Mesenchymal stem cell (in vitro differentiated cells and primary cell): ENCODE measurements at regions not wholly inside any gene's neighbourhood (a gene's known extent, or its start where the extent isn't known, plus 50 kb on each side); places are given as distances from the start of the nearest gene placed in this dataset.

Experiments used
- DNase-seq: peaks from one replicate; pipeline ENCODE4 v3.0.0-alpha.2; 2013
- H2AFZ ChIP-seq: one replicate; pipeline ENCODE4 v1.6.1; 2013; ENCODE audit warnings: low read depth, mild to moderate bottlenecking, control low read depth, inconsistent platforms, low read length, moderate library complexity
- H2AK5ac ChIP-seq: 2 replicates; pipeline ENCODE4 v1.6.1; 2013; ENCODE audit warnings: low read length, moderate library complexity, mild to moderate bottlenecking, inconsistent platforms; ENCODE audit not compliant: severe bottlenecking
- H2BK120ac ChIP-seq: one replicate; pipeline ENCODE4 v1.6.1; 2013; ENCODE audit warnings: low read depth, mild to moderate bottlenecking, inconsistent platforms, low read length, moderate library complexity
- H2BK12ac ChIP-seq, 2 experiments: one replicate each; pipeline ENCODE4 v1.6.1; 2013; ENCODE audit warnings: inconsistent platforms in 2 of 2, low read length in 2 of 2, mild to moderate bottlenecking in 2 of 2, moderate library complexity in 2 of 2, control low read depth in 1 of 2
- H2BK15ac ChIP-seq: one replicate; pipeline ENCODE4 v1.6.1; 2013; ENCODE audit warnings: mild to moderate bottlenecking, low read depth, inconsistent platforms; ENCODE audit not compliant: poor library complexity, severe bottlenecking
- H2BK5ac ChIP-seq: 2 replicates; pipeline ENCODE4 v1.6.1; 2013; ENCODE audit warnings: low read depth, mild to moderate bottlenecking, low read length, control low read depth, inconsistent platforms; ENCODE audit not compliant: poor library complexity, severe bottlenecking
- H3K14ac ChIP-seq, 2 experiments: one replicate each; pipeline ENCODE4 v1.6.1; 2013; ENCODE audit warnings: inconsistent platforms in 2 of 2, low read length in 2 of 2, control low read depth in 1 of 2, mild to moderate bottlenecking in 1 of 2, moderate library complexity in 1 of 2
- H3K18ac ChIP-seq, 2 experiments: one replicate each; pipeline ENCODE4 v1.6.1; 2013; ENCODE audit warnings: inconsistent platforms in 2 of 2, low read length in 2 of 2, control low read depth in 1 of 2, low read depth in 1 of 2, mild to moderate bottlenecking in 1 of 2
- H3K23ac ChIP-seq, 2 experiments: one replicate each; pipeline ENCODE4 v1.6.1; 2013; ENCODE audit warnings: inconsistent platforms in 2 of 2, low read length in 2 of 2, mild to moderate bottlenecking in 2 of 2, moderate library complexity in 2 of 2, control low read depth in 1 of 2
- H3K27ac ChIP-seq: 2 replicates; pipeline ENCODE4 v1.5.1; 2013; ENCODE audit warnings: mild to moderate bottlenecking, moderate library complexity, low read length, control low read depth, inconsistent platforms; ENCODE audit not compliant: poor library complexity, severe bottlenecking
- H3K27me3 ChIP-seq, 2 experiments: 2 replicates each; pipeline versions ENCODE4 v1.6.1 to v1.7.0; 2013; ENCODE audit warnings: low read length in 2 of 2, mild to moderate bottlenecking in 2 of 2, moderate library complexity in 2 of 2, control low read depth in 1 of 2, inconsistent platforms in 1 of 2; ENCODE audit not compliant: control insufficient read depth in 1 of 2, insufficient read depth in 1 of 2
- H3K36me3 ChIP-seq, 2 experiments: 2 replicates each; pipeline versions ENCODE4 v1.6.1 to v1.7.0; 2013; ENCODE audit warnings: low read length in 2 of 2, control low read depth in 1 of 2, inconsistent platforms in 1 of 2, low read depth in 1 of 2, mild to moderate bottlenecking in 1 of 2; ENCODE audit not compliant: insufficient read depth in 2 of 2, control insufficient read depth in 1 of 2
- H3K4ac ChIP-seq, 2 experiments: one replicate each; pipeline ENCODE4 v1.6.1; 2013; ENCODE audit warnings: inconsistent platforms in 2 of 2, low read length in 2 of 2, mild to moderate bottlenecking in 2 of 2, moderate library complexity in 2 of 2, control low read depth in 1 of 2, low read depth in 1 of 2
- H3K4me1 ChIP-seq: 2 replicates; pipeline ENCODE4 v1.6.1; 2013; ENCODE audit warnings: low read depth, low read length, control low read depth; ENCODE audit not compliant: control insufficient read depth, insufficient read depth
- H3K4me2 ChIP-seq: 2 replicates; pipeline ENCODE4 v1.6.1; 2013; ENCODE audit warnings: low read length, mild to moderate bottlenecking, inconsistent platforms; ENCODE audit not compliant: poor library complexity, severe bottlenecking
- H3K4me3 ChIP-seq, 2 experiments: 2 replicates each; pipeline versions ENCODE4 v1.5.1 to v1.7.0; 2013; ENCODE audit warnings: low read length in 2 of 2, mild to moderate bottlenecking in 2 of 2, control low read depth in 1 of 2, low read depth in 1 of 2; ENCODE audit not compliant: insufficient read depth in 1 of 2
- H3K79me1 ChIP-seq: replicated peaks from 2 replicates; pipeline ENCODE4 v1.6.1; 2013; ENCODE audit warnings: mild to moderate bottlenecking, control low read depth, low read length, inconsistent platforms; ENCODE audit not compliant: poor library complexity, severe bottlenecking
- H3K9ac ChIP-seq: 2 replicates; pipeline ENCODE4 v1.7.0; 2013; ENCODE audit warnings: mild to moderate bottlenecking, low read length, moderate library complexity
- H3K9me3 ChIP-seq: 2 replicates; pipeline ENCODE4 v1.7.0; 2013; ENCODE audit warnings: mild to moderate bottlenecking, low read length; ENCODE audit not compliant: control insufficient read depth
- H4K8ac ChIP-seq: one replicate; pipeline ENCODE4 v1.6.1; 2013; ENCODE audit warnings: inconsistent platforms, mild to moderate bottlenecking, low read length, moderate library complexity
- H4K91ac ChIP-seq: one replicate; pipeline ENCODE4 v1.6.1; 2013; ENCODE audit warnings: mild to moderate bottlenecking, low read length, inconsistent platforms
- WGBS: methylation state at CpG from one replicate; pipeline ENCODE4 v1.1.7; 2013; ENCODE audit warnings: mixed read lengths; 5-methylcytosine and 5-hydroxymethylcytosine counted together

GRCh38 chr2:53356291-53356905 lies 411.2 kb upstream of the CHAC2 start:
- 92% methylated on average over 26 of the region's 26 CpGs for WGBS
- no peaks in the 10 kb centered on the region for H3K79me1 ChIP-seq
- peaks cover 3% of the 10 kb centered on the region for H3K4me1 ChIP-seq
- H3K14ac ChIP-seq = no peak overlapping the region
- no peak overlapping the region for H3K4ac ChIP-seq
- no peak overlapping the region for H3K4me3 ChIP-seq
- H3K9ac ChIP-seq = no peak overlapping the region
- no peak overlapping the region for H3K4me2 ChIP-seq
- no peak overlapping the region for H2BK12ac ChIP-seq
- DNase-seq = no peak
- H4K8ac ChIP-seq = no peak overlapping the region
- no peak overlapping the region for H2AK5ac ChIP-seq
- no peak overlapping the region for H2BK5ac ChIP-seq
- peaks cover 13% of the 10 kb centered on the region for H3K9me3 ChIP-seq
- H3K18ac ChIP-seq = no peak overlapping the region
- H2AFZ ChIP-seq = no peak overlapping the region
- H3K27me3 ChIP-seq = no peaks in the 10 kb centered on the region
- no peak overlapping the region for H2BK15ac ChIP-seq
- H4K91ac ChIP-seq = no peak overlapping the region
- H2BK120ac ChIP-seq = no peak overlapping the region
- H3K23ac ChIP-seq = no peak overlapping the region
- H3K27ac ChIP-seq = no peak overlapping the region
- no peaks in the 10 kb centered on the region for H3K36me3 ChIP-seq

GRCh38 chr2:53353135-53354114 lies 414.2 kb upstream of the CHAC2 start:
- Histone ChIP-seq H3K36me3 (no peaks in the 10 kb centered on the region), H3K79me1 (no peaks in the 10 kb centered on the region)
- WGBS = 28% methylated on average over 2 of the region's 6 CpGs

GRCh38 chr2:53347269-53347668 lies 420.3 kb upstream of the CHAC2 start:
- H3K4me2 ChIP-seq = no peak overlapping the region
- no peak overlapping the region for H2AFZ ChIP-seq
- H2BK12ac ChIP-seq = no peak overlapping the region
- no peaks in the 10 kb centered on the region for H3K4me1 ChIP-seq
- H2BK15ac ChIP-seq = no peak overlapping the region
- no peak overlapping the region for H4K91ac ChIP-seq
- no peaks in the 10 kb centered on the region for H3K9me3 ChIP-seq
- H3K27ac ChIP-seq = no peak overlapping the region
- no peak overlapping the region for H2AK5ac ChIP-seq
- no peak overlapping the region for H3K23ac ChIP-seq
- no peak overlapping the region for H3K4ac ChIP-seq
- no peak overlapping the region for H2BK120ac ChIP-seq
- H3K18ac ChIP-seq = no peak overlapping the region
- H3K79me1 ChIP-seq = no peaks in the 10 kb centered on the region
- H3K4me3 ChIP-seq = no peak overlapping the region
- no peak overlapping the region for H2BK5ac ChIP-seq
- no peak overlapping the region for H4K8ac ChIP-seq
- no peaks in the 10 kb centered on the region for H3K27me3 ChIP-seq
- no peaks in the 10 kb centered on the region for H3K36me3 ChIP-seq
- no peak for DNase-seq
- no peak overlapping the region for H3K9ac ChIP-seq
- WGBS = no CpG with 5 or more reads among the region's 3 CpGs
- no peak overlapping the region for H3K14ac ChIP-seq

More at GRCh38 chr2:53353135-53354114, 414.2 kb upstream of the CHAC2 start:
- Histone ChIP-seq H2BK15ac (no peak overlapping the region), H2BK12ac (no peak overlapping the region), H3K23ac (no peak overlapping the region), H3K27me3 (no peaks in the 10 kb centered on the region), H3K9me3 (peaks cover 3% of the 10 kb centered on the region), H4K8ac (peak overlapping the region; percentile 27), H3K4ac (no peak overlapping the region), H2AK5ac (no peak overlapping the region), H2AFZ (peak overlapping the region; percentile 36), H2BK5ac (no peak overlapping the region), H3K27ac (peak overlapping the region; percentile 67), H3K4me1 (peaks cover 3% of the 10 kb centered on the region), H2BK120ac (no peak overlapping the region), H4K91ac (no peak overlapping the region), H3K4me3 (no peak overlapping the region), H3K14ac (no peak overlapping the region), H3K9ac (no peak overlapping the region), H3K18ac (peak overlapping the region in 1 of 2 experiments; percentile 37), H3K4me2 (peak overlapping the region; percentile 9)
- DNase-seq = peak; percentile 51

- Histone ChIP-seq H2BK120ac (no peak overlapping the region), H2BK5ac (no peak overlapping the region), H2AFZ (no peak overlapping the region), H3K18ac (no peak overlapping the region), H3K23ac (no peak overlapping the region), H3K79me1 (no peaks in the 10 kb centered on the region), H2BK15ac (no peak overlapping the region), H3K4me3 (no peak overlapping the region), H3K4me2 (no peak overlapping the region), H3K4ac (no peak overlapping the region), H3K36me3 (no peaks in the 10 kb centered on the region), H3K14ac (no peak overlapping the region), H4K91ac (no peak overlapping the region), H3K9ac (no peak overlapping the region), H3K4me1 (no peaks in the 10 kb centered on the region), H2BK12ac (no peak overlapping the region), H4K8ac (no peak overlapping the region), H3K27me3 (no peaks in the 10 kb centered on the region), H2AK5ac (no peak overlapping the region), H3K27ac (no peak overlapping the region), H3K9me3 (no peaks in the 10 kb centered on the region)
- WGBS = 99% methylated on average over 3 of the region's 4 CpGs
- no peak for DNase-seq
Observed at GRCh38 chr2:53342248-53342647, 425.4 kb upstream of the CHAC2 start.
